ENCODE measurements at regions not wholly inside any gene's neighbourhood (a gene's known extent, or its start where the extent isn't known, plus 50 kb on each side); places are given as distances from the start of the nearest gene placed in this dataset.

DNA sequence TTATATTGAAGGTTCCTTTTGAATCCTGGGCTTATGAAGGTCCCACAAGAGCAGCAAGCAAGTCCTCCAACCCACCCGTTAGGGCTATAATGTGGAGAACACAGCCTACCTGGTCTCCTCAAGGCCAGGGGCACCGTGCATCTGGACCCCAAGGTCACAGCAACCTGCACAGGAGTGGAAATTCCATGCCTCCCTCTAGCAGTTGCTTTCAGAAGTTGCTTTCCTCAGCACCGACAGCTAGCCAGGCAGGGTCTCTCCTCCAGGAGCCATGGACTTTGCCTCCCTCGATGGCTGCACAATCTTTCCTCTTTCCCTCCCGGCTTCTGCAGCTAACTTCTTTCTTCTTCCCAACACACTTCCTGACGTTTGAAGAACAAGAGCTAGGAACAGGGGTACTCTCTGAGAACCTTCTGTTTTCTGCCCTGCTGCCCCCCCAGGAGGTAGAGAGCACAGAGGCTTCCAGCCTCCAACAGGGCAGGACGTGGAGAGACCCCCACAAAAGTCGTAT, 149.8 kb downstream of the PTPN20 start:
- no peak for DNase-seq

DNA sequence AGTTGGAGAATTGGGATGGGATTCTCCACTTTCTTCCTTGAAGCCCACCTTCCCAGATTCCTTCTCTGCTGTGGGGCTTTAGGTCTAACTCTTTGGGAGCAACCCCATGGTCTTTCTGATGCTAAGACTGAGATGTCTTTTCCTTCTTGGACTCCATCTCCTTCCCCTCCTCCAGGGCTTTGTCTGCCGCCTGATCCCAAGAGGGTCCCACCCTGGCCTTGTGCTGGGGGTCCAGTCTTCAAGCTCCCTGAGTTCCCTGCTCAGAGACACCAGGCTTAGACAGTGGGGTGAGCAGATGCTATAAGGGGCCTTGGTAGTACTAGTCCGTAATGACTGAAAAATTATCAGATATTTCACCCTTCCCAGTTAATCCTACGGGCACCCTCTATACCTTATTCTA, 150.5 kb downstream of the PTPN20 start:
- H3K4me1 ChIP-seq (ENCODE audit: control insufficient read depth, insufficient read depth, low read length, poor library complexity, severe bottlenecking): no peaks in the 10 kb centered on the region
- no peak overlapping the region for H3K27ac ChIP-seq (ENCODE audit: insufficient read depth, low read length, poor library complexity, severe bottlenecking)
- H3K36me3 ChIP-seq (ENCODE audit: control insufficient read depth, insufficient read depth, low read length): no peaks in the 10 kb centered on the region
- no peak for DNase-seq
- H3K4me3 ChIP-seq (ENCODE audit: insufficient read depth, low read depth, low read length, poor library complexity, severe bottlenecking): no peak overlapping the region
- no peaks in the 10 kb centered on the region for H3K9me3 ChIP-seq (ENCODE audit: control insufficient read depth, low read length)
- no peaks in the 10 kb centered on the region for H3K27me3 ChIP-seq (replicated peaks; ENCODE audit: control insufficient read depth, insufficient read depth, low read length, poor library complexity, severe bottlenecking)

More for the DNA sequence above, 149.8 kb downstream of the PTPN20 start:
- Histone ChIP-seq H3K27ac (ENCODE audit: insufficient read depth, low read length, poor library complexity, severe bottlenecking) (no peak overlapping the region), H3K4me3 (ENCODE audit: insufficient read depth, low read depth, low read length, poor library complexity, severe bottlenecking) (no peak overlapping the region), H3K9me3 (ENCODE audit: control insufficient read depth, low read length) (no peaks in the 10 kb centered on the region), H3K36me3 (ENCODE audit: control insufficient read depth, insufficient read depth, low read length) (no peaks in the 10 kb centered on the region), H3K4me1 (ENCODE audit: control insufficient read depth, insufficient read depth, low read length, poor library complexity, severe bottlenecking) (no peaks in the 10 kb centered on the region), H3K27me3 (replicated peaks; ENCODE audit: control insufficient read depth, insufficient read depth, low read length, poor library complexity, severe bottlenecking) (no peaks in the 10 kb centered on the region)

DNA sequence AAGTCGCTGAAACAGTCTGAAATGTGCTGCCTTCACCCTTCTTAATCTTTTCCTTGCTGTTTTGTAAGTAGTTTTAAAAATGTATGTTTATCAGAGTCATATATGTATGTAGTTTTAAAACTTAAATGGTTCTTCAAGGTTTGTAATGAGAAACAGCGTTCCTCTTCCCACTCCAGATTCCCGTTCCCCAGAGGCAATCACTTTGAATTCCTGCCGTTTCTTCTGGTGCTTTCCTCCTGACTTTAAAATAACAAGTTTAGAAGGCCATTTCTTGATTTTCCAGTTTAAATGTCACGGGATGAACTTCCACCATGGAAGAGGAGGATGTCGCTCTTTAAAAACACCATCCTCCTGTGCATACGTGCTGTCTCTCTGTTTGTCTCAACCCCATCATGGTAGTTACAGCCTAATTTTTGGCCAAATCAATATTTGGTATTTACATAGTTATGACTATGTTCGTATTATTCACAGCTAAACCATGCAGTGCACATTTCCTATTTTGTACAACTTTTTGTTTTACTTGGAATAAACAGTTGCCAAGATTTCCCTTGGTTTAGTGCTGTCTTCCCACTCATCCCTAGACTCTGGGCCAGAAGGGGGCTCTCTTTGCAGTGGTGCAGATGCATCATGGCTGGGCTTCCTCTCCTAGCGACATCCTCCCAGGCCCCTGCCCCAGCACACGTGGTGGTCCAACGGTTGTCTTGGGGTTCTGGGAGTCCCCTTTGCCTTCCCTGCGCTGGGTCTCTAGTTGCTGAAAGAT, 151.4 kb downstream of the PTPN20 start:
- no peak overlapping the region for H3K4me3 ChIP-seq (ENCODE audit: insufficient read depth, low read depth, low read length, poor library complexity, severe bottlenecking)
- DNase-seq: no peak
- no peaks in the 10 kb centered on the region for H3K9me3 ChIP-seq (ENCODE audit: control insufficient read depth, low read length)
- H3K27ac ChIP-seq (ENCODE audit: insufficient read depth, low read length, poor library complexity, severe bottlenecking): no peak overlapping the region
- no peaks in the 10 kb centered on the region for H3K4me1 ChIP-seq (ENCODE audit: control insufficient read depth, insufficient read depth, low read length, poor library complexity, severe bottlenecking)
- H3K36me3 ChIP-seq (ENCODE audit: control insufficient read depth, insufficient read depth, low read length): no peaks in the 10 kb centered on the region
- no peaks in the 10 kb centered on the region for H3K27me3 ChIP-seq (replicated peaks; ENCODE audit: control insufficient read depth, insufficient read depth, low read length, poor library complexity, severe bottlenecking)

DNA sequence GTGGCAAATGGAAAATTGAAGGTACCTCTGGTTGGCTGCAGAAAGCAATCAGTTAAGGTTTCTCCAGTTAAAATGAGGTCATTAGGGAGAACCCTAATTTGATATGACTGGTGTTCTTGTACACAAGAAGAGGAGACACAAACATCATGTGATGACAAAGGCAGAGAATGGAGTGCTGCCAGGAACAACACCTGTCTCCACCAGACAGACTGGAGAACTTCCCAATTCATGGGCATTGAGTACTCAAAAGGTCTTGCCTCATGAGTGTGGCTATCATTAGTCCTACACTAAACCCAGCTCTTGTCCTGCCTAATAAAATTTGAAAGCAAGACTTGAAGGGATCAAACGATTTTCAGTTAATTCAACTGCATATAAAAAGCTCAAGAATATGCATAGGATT, 152.6 kb downstream of the PTPN20 start:
- no peak for DNase-seq
- H3K4me1 ChIP-seq (ENCODE audit: control insufficient read depth, insufficient read depth, low read length, poor library complexity, severe bottlenecking): no peaks in the 10 kb centered on the region
- no peaks in the 10 kb centered on the region for H3K9me3 ChIP-seq (ENCODE audit: control insufficient read depth, low read length)
- no peak overlapping the region for H3K4me3 ChIP-seq (ENCODE audit: insufficient read depth, low read depth, low read length, poor library complexity, severe bottlenecking)
- H3K36me3 ChIP-seq (ENCODE audit: control insufficient read depth, insufficient read depth, low read length): no peaks in the 10 kb centered on the region
- H3K27me3 ChIP-seq (replicated peaks; ENCODE audit: control insufficient read depth, insufficient read depth, low read length, poor library complexity, severe bottlenecking): no peaks in the 10 kb centered on the region
- H3K27ac ChIP-seq (ENCODE audit: insufficient read depth, low read length, poor library complexity, severe bottlenecking): no peak overlapping the region

DNA sequence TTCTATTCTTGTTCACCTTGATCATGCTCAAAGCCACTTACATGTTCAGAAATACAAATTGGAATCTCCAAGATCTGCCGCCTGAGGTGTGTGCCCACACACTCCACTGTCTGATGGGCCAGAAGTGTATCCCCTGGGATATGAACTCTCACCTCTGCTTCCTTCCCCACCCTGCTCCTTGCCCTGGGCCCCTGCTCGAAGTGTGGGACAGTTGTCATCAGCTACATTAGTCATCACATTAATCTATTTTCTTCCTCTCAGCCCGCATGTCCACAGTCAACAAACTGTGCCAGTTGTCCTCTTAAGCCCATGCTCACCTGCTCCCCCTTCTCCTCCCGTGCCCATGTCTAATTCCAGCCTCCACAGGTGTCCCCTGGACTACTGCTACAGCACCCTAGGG, 154.7 kb downstream of the PTPN20 start:
- no peaks in the 10 kb centered on the region for H3K4me1 ChIP-seq (ENCODE audit: control insufficient read depth, insufficient read depth, low read length, poor library complexity, severe bottlenecking)
- H3K4me3 ChIP-seq (ENCODE audit: insufficient read depth, low read depth, low read length, poor library complexity, severe bottlenecking): no peak overlapping the region
- no peak for DNase-seq
- no peaks in the 10 kb centered on the region for H3K36me3 ChIP-seq (ENCODE audit: control insufficient read depth, insufficient read depth, low read length)
- H3K27ac ChIP-seq (ENCODE audit: insufficient read depth, low read length, poor library complexity, severe bottlenecking): no peak overlapping the region
- no peaks in the 10 kb centered on the region for H3K9me3 ChIP-seq (ENCODE audit: control insufficient read depth, low read length)
- H3K27me3 ChIP-seq (replicated peaks; ENCODE audit: control insufficient read depth, insufficient read depth, low read length, poor library complexity, severe bottlenecking): no peaks in the 10 kb centered on the region

DNA sequence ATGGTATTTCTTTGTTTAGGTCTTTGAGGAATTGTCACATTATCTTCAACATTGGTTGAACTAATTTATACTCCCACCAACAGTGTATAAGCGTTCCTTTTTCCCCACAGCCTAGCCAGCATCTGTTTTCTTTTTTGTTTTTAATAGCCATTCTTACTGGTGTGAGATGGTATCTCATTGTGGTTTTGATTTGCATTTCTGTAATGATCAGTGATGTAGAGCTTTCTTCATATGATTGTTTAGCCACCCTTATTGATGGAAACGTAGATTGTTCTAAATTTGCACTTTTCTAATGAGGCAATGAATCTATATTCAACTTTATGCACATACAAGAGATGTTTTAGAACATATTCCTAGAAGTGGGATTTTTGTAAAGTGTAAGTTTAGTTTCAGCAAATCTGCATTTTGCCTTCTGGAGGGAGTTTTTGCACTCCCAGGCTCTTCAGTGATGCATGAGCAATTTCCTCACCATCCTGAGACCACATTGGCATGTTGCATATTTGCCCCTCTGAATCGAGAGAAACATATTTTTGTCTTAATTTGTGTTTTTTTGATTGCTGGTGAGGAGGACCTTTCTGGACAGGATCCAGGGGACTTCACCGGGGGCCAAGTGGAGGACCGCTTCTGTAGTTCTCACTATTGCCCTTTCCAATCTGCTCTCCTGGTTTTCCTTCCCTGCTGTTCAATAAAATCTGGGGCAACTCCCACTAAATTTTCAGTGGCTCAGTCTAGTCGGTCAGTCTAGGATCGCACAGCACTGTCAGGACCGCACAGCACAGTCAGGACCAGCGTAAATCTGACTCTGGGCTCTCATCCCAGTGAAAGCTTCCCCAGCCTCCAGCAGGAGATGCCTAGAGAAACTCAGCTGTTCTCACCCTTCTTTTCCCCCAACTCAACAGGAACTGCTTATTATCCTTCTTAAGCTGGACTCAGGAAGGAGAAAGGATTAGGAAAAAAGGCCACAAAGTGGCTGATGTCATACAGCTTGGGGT, 157.0 kb downstream of the PTPN20 start:
- Histone ChIP-seq H3K36me3 (ENCODE audit: control insufficient read depth, insufficient read depth, low read length) (no peaks in the 10 kb centered on the region), H3K27me3 (replicated peaks; ENCODE audit: control insufficient read depth, insufficient read depth, low read length, poor library complexity, severe bottlenecking) (no peaks in the 10 kb centered on the region), H3K4me1 (ENCODE audit: control insufficient read depth, insufficient read depth, low read length, poor library complexity, severe bottlenecking) (no peaks in the 10 kb centered on the region), H3K4me3 (ENCODE audit: insufficient read depth, low read depth, low read length, poor library complexity, severe bottlenecking) (no peak overlapping the region), H3K27ac (ENCODE audit: insufficient read depth, low read length, poor library complexity, severe bottlenecking) (no peak overlapping the region), H3K9me3 (ENCODE audit: control insufficient read depth, low read length) (no peaks in the 10 kb centered on the region)
- DNase-seq: no peak

DNA sequence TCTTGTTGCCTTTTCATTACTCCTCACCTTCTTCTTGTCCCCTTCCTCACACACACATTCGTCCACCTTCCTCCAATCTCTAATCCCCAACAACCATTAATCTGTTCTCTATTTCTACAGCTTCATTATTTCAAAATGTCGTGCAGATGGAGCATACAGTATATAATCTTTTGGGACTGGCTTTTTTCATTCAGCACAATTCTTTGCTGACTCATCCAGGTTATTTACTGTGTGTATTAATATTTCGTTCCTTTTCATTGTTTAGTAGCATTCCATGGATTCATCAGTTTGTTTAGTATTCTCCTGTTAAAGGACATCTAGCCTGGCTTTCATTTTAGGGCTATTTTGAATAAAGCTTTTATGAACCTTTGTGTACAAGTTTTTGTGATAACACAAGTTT, 159.3 kb downstream of the PTPN20 start:
- no peaks in the 10 kb centered on the region for H3K27me3 ChIP-seq (replicated peaks; ENCODE audit: control insufficient read depth, insufficient read depth, low read length, poor library complexity, severe bottlenecking)
- H3K4me3 ChIP-seq (ENCODE audit: insufficient read depth, low read depth, low read length, poor library complexity, severe bottlenecking): no peak overlapping the region
- no peak for DNase-seq
- no peaks in the 10 kb centered on the region for H3K9me3 ChIP-seq (ENCODE audit: control insufficient read depth, low read length)
- H3K4me1 ChIP-seq (ENCODE audit: control insufficient read depth, insufficient read depth, low read length, poor library complexity, severe bottlenecking): no peaks in the 10 kb centered on the region
- no peaks in the 10 kb centered on the region for H3K36me3 ChIP-seq (ENCODE audit: control insufficient read depth, insufficient read depth, low read length)
- H3K27ac ChIP-seq (ENCODE audit: insufficient read depth, low read length, poor library complexity, severe bottlenecking): no peak overlapping the region

DNA sequence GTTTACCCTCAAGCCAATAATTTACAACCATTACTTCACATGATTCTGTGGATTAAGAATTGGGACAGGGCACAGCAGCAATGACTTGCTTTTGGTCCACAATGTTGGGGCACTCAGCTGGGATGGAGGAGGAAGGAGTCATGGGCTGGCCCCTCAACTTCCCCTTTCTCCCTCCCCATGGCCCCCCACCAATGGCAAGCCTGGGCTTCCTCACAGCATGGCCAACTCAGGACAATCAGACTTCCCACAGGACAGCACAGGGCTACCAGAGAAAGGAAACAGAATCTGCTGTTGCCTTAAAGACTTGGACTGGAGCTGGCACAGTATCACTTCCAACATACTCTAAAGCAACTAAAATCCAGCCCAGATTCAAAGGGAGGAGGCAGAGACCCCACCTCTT, 160.7 kb downstream of the PTPN20 start:
- H3K27me3 ChIP-seq (replicated peaks; ENCODE audit: control insufficient read depth, insufficient read depth, low read length, poor library complexity, severe bottlenecking): no peaks in the 10 kb centered on the region
- no peaks in the 10 kb centered on the region for H3K36me3 ChIP-seq (ENCODE audit: control insufficient read depth, insufficient read depth, low read length)
- no peak overlapping the region for H3K4me3 ChIP-seq (ENCODE audit: insufficient read depth, low read depth, low read length, poor library complexity, severe bottlenecking)
- H3K9me3 ChIP-seq (ENCODE audit: control insufficient read depth, low read length): no peaks in the 10 kb centered on the region
- no peak for DNase-seq
- H3K4me1 ChIP-seq (ENCODE audit: control insufficient read depth, insufficient read depth, low read length, poor library complexity, severe bottlenecking): no peaks in the 10 kb centered on the region
- no peak overlapping the region for H3K27ac ChIP-seq (ENCODE audit: insufficient read depth, low read length, poor library complexity, severe bottlenecking)

DNA sequence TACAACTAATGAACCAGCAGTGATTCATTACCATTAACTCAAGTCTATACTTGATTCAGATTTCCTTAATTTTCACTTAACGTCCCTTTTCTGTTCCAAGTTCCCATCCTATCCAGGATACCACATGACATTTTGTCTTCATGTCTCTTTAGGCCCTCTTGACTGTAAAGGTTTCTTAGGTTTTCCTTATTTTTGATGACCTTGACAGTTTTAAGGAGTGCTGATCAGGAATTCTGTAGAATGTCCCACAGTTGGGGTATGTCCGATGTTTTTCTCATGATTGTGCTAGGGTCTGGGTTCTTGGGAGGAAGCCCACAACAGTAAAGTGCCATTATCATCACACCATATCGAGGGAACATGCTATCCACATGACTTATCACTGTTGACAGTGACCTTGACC, 162.7 kb downstream of the PTPN20 start:
- Histone ChIP-seq H3K27me3 (replicated peaks; ENCODE audit: control insufficient read depth, insufficient read depth, low read length, poor library complexity, severe bottlenecking) (no peaks in the 10 kb centered on the region), H3K27ac (ENCODE audit: insufficient read depth, low read length, poor library complexity, severe bottlenecking) (no peak overlapping the region), H3K36me3 (ENCODE audit: control insufficient read depth, insufficient read depth, low read length) (no peaks in the 10 kb centered on the region), H3K4me1 (ENCODE audit: control insufficient read depth, insufficient read depth, low read length, poor library complexity, severe bottlenecking) (no peaks in the 10 kb centered on the region), H3K4me3 (ENCODE audit: insufficient read depth, low read depth, low read length, poor library complexity, severe bottlenecking) (no peak overlapping the region), H3K9me3 (ENCODE audit: control insufficient read depth, low read length) (no peaks in the 10 kb centered on the region)
- no peak for DNase-seq

DNA sequence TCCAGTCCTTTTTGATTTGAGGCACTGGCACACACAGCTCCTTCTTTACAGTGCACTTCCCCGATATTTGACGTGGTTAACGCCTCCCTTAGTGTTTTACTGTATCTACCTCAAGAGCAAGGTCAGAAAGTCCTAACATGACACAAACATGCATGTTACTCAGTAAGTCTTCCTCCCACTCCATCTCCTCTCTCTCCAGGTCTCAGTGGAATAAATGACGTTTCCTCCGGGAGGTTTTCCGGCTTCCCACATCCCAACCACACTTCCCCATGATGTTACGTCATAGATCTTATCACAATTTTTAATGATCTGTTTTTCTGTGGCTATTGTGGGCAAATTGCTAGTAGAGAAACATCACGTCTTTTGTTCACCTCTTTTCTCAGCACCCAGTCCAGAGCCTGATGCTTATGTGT, 165.7 kb downstream of the PTPN20 start:
- H3K4me1 ChIP-seq (ENCODE audit: control insufficient read depth, insufficient read depth, low read length, poor library complexity, severe bottlenecking): no peaks in the 10 kb centered on the region
- no peak overlapping the region for H3K27ac ChIP-seq (ENCODE audit: insufficient read depth, low read length, poor library complexity, severe bottlenecking)
- H3K27me3 ChIP-seq (replicated peaks; ENCODE audit: control insufficient read depth, insufficient read depth, low read length, poor library complexity, severe bottlenecking): no peaks in the 10 kb centered on the region
- no peaks in the 10 kb centered on the region for H3K36me3 ChIP-seq (ENCODE audit: control insufficient read depth, insufficient read depth, low read length)
- no peak overlapping the region for H3K4me3 ChIP-seq (ENCODE audit: insufficient read depth, low read depth, low read length, poor library complexity, severe bottlenecking)
- no peak for DNase-seq
- H3K9me3 ChIP-seq (ENCODE audit: control insufficient read depth, low read length): no peaks in the 10 kb centered on the region

Data from effector memory CD4-positive, alpha-beta T cell (primary cell).